ENCODE measurements at regions not wholly inside any gene's neighbourhood (a gene's known extent, or its start where the extent isn't known, plus 50 kb on each side); places are given as distances from the start of the nearest gene placed in this dataset.
"Not testable (repeated sequence)": the region's sequence is repeated elsewhere in the genome, so short reads cannot be mapped to it uniquely, and the experiment has no call there.

- no peak overlapping the region for H3K9ac ChIP-seq (ENCODE audit: low read length)
- H3K4me2 ChIP-seq (ENCODE audit: low read depth, low read length, poor library complexity, severe bottlenecking), result no peak overlapping the region
- TF ChIP-seq EZH2phosphoT487 (conservative IDR thresholded peaks at IDR 0.05; ENCODE audit: low read length), result no peak
- TF ChIP-seq CTCF (IDR thresholded peaks at IDR 0.05; ENCODE audit: insufficient read depth, low read length, poor library complexity, severe bottlenecking), result no peak
- H3K36me3 ChIP-seq (ENCODE audit: low read length), result no peaks in the 10 kb centered on the region
- H3K4me3 ChIP-seq (ENCODE audit: insufficient read depth, low read length, poor library complexity, severe bottlenecking), result no peak overlapping the region
- H3K27me3 ChIP-seq (ENCODE audit: low read length), result no peaks in the 10 kb centered on the region
- no peaks in the 10 kb centered on the region for H3K79me2 ChIP-seq (ENCODE audit: insufficient read depth, low read length)
- H3K27ac ChIP-seq (ENCODE audit: low read depth, low read length), result no peak overlapping the region
- no peaks in the 10 kb centered on the region for H3K9me3 ChIP-seq (ENCODE audit: insufficient read depth, low read length)
- H3F3A ChIP-seq (ENCODE audit: insufficient read depth), result no peaks in the 10 kb centered on the region
- H4K20me1 ChIP-seq (ENCODE audit: low read depth, low read length), result no peaks in the 10 kb centered on the region
- no peaks in the 10 kb centered on the region for H3K9me2 ChIP-seq (replicated peaks; ENCODE audit: insufficient read depth, low read length)
- no peak overlapping the region for H2AFZ ChIP-seq (ENCODE audit: low read depth, low read length, severe bottlenecking)
These were observed 724.5 kb upstream of the CNTN5 start for GRCh38 chr11:98296091-98296880.

GRCh38 chr11:98300719-98301118 is 720.0 kb upstream of the CNTN5 start:
- TF ChIP-seq EZH2phosphoT487 (conservative IDR thresholded peaks at IDR 0.05; ENCODE audit: low read length) (no peak), CTCF (IDR thresholded peaks at IDR 0.05; ENCODE audit: insufficient read depth, low read length, poor library complexity, severe bottlenecking) (no peak)
- no peaks in the 10 kb centered on the region for H3F3A ChIP-seq (ENCODE audit: insufficient read depth)
- H3K9ac ChIP-seq (ENCODE audit: low read length), result no peak overlapping the region
- no peak overlapping the region for H3K27ac ChIP-seq (ENCODE audit: low read depth, low read length)
- no peak overlapping the region for H3K4me3 ChIP-seq (ENCODE audit: insufficient read depth, low read length, poor library complexity, severe bottlenecking)
- H3K9me2 ChIP-seq (replicated peaks; ENCODE audit: insufficient read depth, low read length), result no peaks in the 10 kb centered on the region
- no peaks in the 10 kb centered on the region for H3K9me3 ChIP-seq (ENCODE audit: insufficient read depth, low read length)
- no peaks in the 10 kb centered on the region for H3K79me2 ChIP-seq (ENCODE audit: insufficient read depth, low read length)
- no peaks in the 10 kb centered on the region for H3K36me3 ChIP-seq (ENCODE audit: low read length)
- H3K4me2 ChIP-seq (ENCODE audit: low read depth, low read length, poor library complexity, severe bottlenecking), result no peak overlapping the region
- no peak overlapping the region for H2AFZ ChIP-seq (ENCODE audit: low read depth, low read length, severe bottlenecking)
- H4K20me1 ChIP-seq (ENCODE audit: low read depth, low read length), result no peaks in the 10 kb centered on the region
- H3K27me3 ChIP-seq (ENCODE audit: low read length), result no peaks in the 10 kb centered on the region

- Histone ChIP-seq H3K9me2 (replicated peaks; ENCODE audit: insufficient read depth, low read length) (no peaks in the 10 kb centered on the region), H2AFZ (ENCODE audit: low read depth, low read length, severe bottlenecking) (no peak overlapping the region), H3K79me2 (ENCODE audit: insufficient read depth, low read length) (no peaks in the 10 kb centered on the region), H4K20me1 (ENCODE audit: low read depth, low read length) (no peaks in the 10 kb centered on the region), H3K4me3 (ENCODE audit: insufficient read depth, low read length, poor library complexity, severe bottlenecking) (no peak overlapping the region), H3K27me3 (ENCODE audit: low read length) (no peaks in the 10 kb centered on the region), H3K9ac (ENCODE audit: low read length) (no peak overlapping the region), H3K27ac (ENCODE audit: low read depth, low read length) (no peak overlapping the region), H3K9me3 (ENCODE audit: insufficient read depth, low read length) (0 out of 2 replicates have a peak, but pooled peaks cover 3% of the 10 kb centered on the region), H3K36me3 (ENCODE audit: low read length) (no peaks in the 10 kb centered on the region), H3F3A (ENCODE audit: insufficient read depth) (no peaks in the 10 kb centered on the region), H3K4me2 (ENCODE audit: low read depth, low read length, poor library complexity, severe bottlenecking) (no peak overlapping the region)
- TF ChIP-seq EZH2phosphoT487 (conservative IDR thresholded peaks at IDR 0.05; ENCODE audit: low read length) (no peak), CTCF (IDR thresholded peaks at IDR 0.05; ENCODE audit: insufficient read depth, low read length, poor library complexity, severe bottlenecking) (no peak)
These were observed 712.8 kb upstream of the CNTN5 start for GRCh38 chr11:98307827-98308491.

- H4K20me1 ChIP-seq (ENCODE audit: low read depth, low read length); H2AFZ ChIP-seq (ENCODE audit: low read depth, low read length, severe bottlenecking); H3F3A ChIP-seq (ENCODE audit: insufficient read depth); H3K79me2 ChIP-seq (ENCODE audit: insufficient read depth, low read length); H3K9ac ChIP-seq (ENCODE audit: low read length); H3K36me3 ChIP-seq (ENCODE audit: low read length); H3K27me3 ChIP-seq (ENCODE audit: low read length); H3K27ac ChIP-seq (ENCODE audit: low read depth, low read length); H3K9me3 ChIP-seq (ENCODE audit: insufficient read depth, low read length); H3K9me2 ChIP-seq (replicated peaks; ENCODE audit: insufficient read depth, low read length); H3K4me2 ChIP-seq (ENCODE audit: low read depth, low read length, poor library complexity, severe bottlenecking); H3K4me3 ChIP-seq (ENCODE audit: insufficient read depth, low read length, poor library complexity, severe bottlenecking): not testable (repeated sequence)
These were observed 690.4 kb upstream of the CNTN5 start for GRCh38 chr11:98330306-98330705.
